IMR-90 (cell line): ENCODE measurements at regions not wholly inside any gene's neighbourhood (a gene's known extent, or its start where the extent isn't known, plus 50 kb on each side); places are given as distances from the start of the nearest gene placed in this dataset.

Experiments used
- ATAC-seq: fragments of 200-7000 bp; cut with Tn5 transposase; 2 replicates; pipeline ENCODE4 v1.9.1; 2020; ENCODE audit warnings: low read depth, mild to moderate bottlenecking, moderate library complexity
- BruUV-seq: library from RNA; stranded (reverse); fragments of 400-500 nt; replicated peaks from 2 replicates; lab custom pipeline; 2021; lab: Mats Ljungman, UMichigan
- CTCF ChIA-PET: fragments of 300-600 bp; formaldehyde crosslinking; extraction: SDS; loops from one replicate; lab custom pipeline; 2021; ENCODE audit warnings: antibody characterized with exemption; lab: Yijun Ruan, JAX
- POLR2A ChIA-PET: fragments of 300-600 bp; sonication (Branson Sonifier 250); formaldehyde crosslinking; loops from one replicate; lab custom pipeline; 2022; ENCODE audit warnings: antibody characterized with exemption; ENCODE audit not compliant: unreplicated experiment; lab: Charles Lee
- DNase-seq: peaks from one replicate; pipeline ENCODE4 v3.0.0; 2013
- H2AFZ ChIP-seq: replicated peaks from 2 replicates; pipeline ENCODE3; 2013; ENCODE audit warnings: low read length, mild to moderate bottlenecking; ENCODE audit not compliant: poor library complexity
- H2AK5ac ChIP-seq: 2 replicates; pipeline ENCODE4 v1.6.1; 2013; ENCODE audit warnings: low read depth, low read length, inconsistent platforms
- H2AK9ac ChIP-seq: replicated peaks from 2 replicates; pipeline ENCODE3; 2013; ENCODE audit warnings: mild to moderate bottlenecking, low read depth, low read length, moderate library complexity; ENCODE audit not compliant: poor library complexity
- H2BK120ac ChIP-seq: 2 replicates; pipeline ENCODE4 v1.6.1; 2013; ENCODE audit warnings: low read depth, low read length, inconsistent platforms
- H2BK15ac ChIP-seq: 3 replicates; pipeline ENCODE4 v1.6.1; 2013; ENCODE audit warnings: low read depth, low read length, inconsistent platforms
- H2BK20ac ChIP-seq: 2 replicates; pipeline ENCODE4 v1.6.1; 2013; ENCODE audit warnings: low read depth, mild to moderate bottlenecking, inconsistent platforms, low read length, moderate library complexity
- H2BK5ac ChIP-seq: 2 replicates; pipeline ENCODE4 v1.6.1; 2013; ENCODE audit warnings: mild to moderate bottlenecking, low read depth, low read length, inconsistent platforms; ENCODE audit not compliant: poor library complexity, severe bottlenecking
- H3K14ac ChIP-seq: replicated peaks from 2 replicates; pipeline ENCODE4 v1.6.1; 2013; ENCODE audit warnings: low read depth, low read length, inconsistent platforms
- H3K18ac ChIP-seq: 2 replicates; pipeline ENCODE4 v1.6.1; 2013; ENCODE audit warnings: low read depth, low read length, control low read depth
- H3K23ac ChIP-seq: 2 replicates; pipeline ENCODE4 v1.6.1; 2013; ENCODE audit warnings: low read depth, low read length, inconsistent platforms
- H3K27ac ChIP-seq: 2 replicates; pipeline ENCODE4 v1.5.1; 2013; ENCODE audit warnings: mild to moderate bottlenecking, control low read depth, low read length; ENCODE audit not compliant: insufficient read depth
- H3K27me3 ChIP-seq: 2 replicates; pipeline ENCODE4 v1.6.1; 2013; ENCODE audit warnings: low read length; ENCODE audit not compliant: control insufficient read depth, insufficient read depth
- H3K36me3 ChIP-seq: 2 replicates; pipeline ENCODE4 v1.6.1; 2013; ENCODE audit warnings: low read length, mixed read lengths; ENCODE audit not compliant: control insufficient read depth, insufficient read depth
- H3K4ac ChIP-seq: 2 replicates; pipeline ENCODE4 v1.6.1; 2013; ENCODE audit warnings: low read depth, low read length, inconsistent platforms
- H3K4me1 ChIP-seq: 2 replicates; pipeline ENCODE4 v1.6.1; 2013; ENCODE audit warnings: low read length, mixed read lengths; ENCODE audit not compliant: control insufficient read depth, insufficient read depth
- H3K4me2 ChIP-seq: 2 replicates; pipeline ENCODE4 v1.6.1; 2013; ENCODE audit warnings: low read depth, mild to moderate bottlenecking, control low read depth, low read length, moderate library complexity
- H3K4me3 ChIP-seq: 2 replicates; pipeline ENCODE4 v1.5.1; 2013; ENCODE audit warnings: low read depth, mild to moderate bottlenecking, control low read depth, low read length, moderate library complexity; ENCODE audit not compliant: insufficient read depth
- H3K56ac ChIP-seq: 2 replicates; pipeline ENCODE4 v1.6.1; 2013; ENCODE audit warnings: low read length, inconsistent platforms; ENCODE audit not compliant: insufficient read depth; ENCODE audit errors: extremely low read depth
- H3K79me1 ChIP-seq, 2 experiments: 2 replicates each; pipeline ENCODE4 v1.6.1; 2013; ENCODE audit warnings: low read length in 2 of 2, inconsistent platforms in 1 of 2, low read depth in 1 of 2
- H3K9ac ChIP-seq: 2 replicates; pipeline ENCODE4 v1.6.1; 2013; ENCODE audit warnings: low read depth, low read length, control low read depth
- H3K9me1 ChIP-seq: 2 replicates; pipeline ENCODE4 v1.6.1; 2013; ENCODE audit warnings: low read length, inconsistent platforms; ENCODE audit not compliant: insufficient read depth
- H3K9me3 ChIP-seq: 2 replicates; pipeline ENCODE4 v1.6.1; 2013; ENCODE audit warnings: low read length; ENCODE audit not compliant: control insufficient read depth, insufficient read depth
- H4K20me1 ChIP-seq: 2 replicates; pipeline ENCODE4 v1.6.1; 2013; ENCODE audit warnings: low read length, inconsistent platforms; ENCODE audit not compliant: insufficient read depth
- H4K5ac ChIP-seq: 2 replicates; pipeline ENCODE4 v1.6.1; 2013; ENCODE audit warnings: mild to moderate bottlenecking, low read depth, low read length, control low read depth
- H4K8ac ChIP-seq, 2 experiments: 2 replicates each; pipeline ENCODE4 v1.6.1; 2013; ENCODE audit warnings: low read depth in 2 of 2, low read length in 2 of 2, control low read depth in 1 of 2, inconsistent platforms in 1 of 2
- H4K91ac ChIP-seq: 2 replicates; pipeline ENCODE4 v1.6.1; 2013; ENCODE audit warnings: low read depth, low read length, inconsistent platforms; ENCODE audit not compliant: insufficient read depth
- BHLHE40 ChIP-seq: fragments of 150-350 bp; IDR thresholded peaks from 2 replicates; pipeline ENCODE4 v1.6.1; 2016; ENCODE audit warnings: mild to moderate bottlenecking, low read depth, low read length
- CEBPB ChIP-seq: IDR thresholded peaks from 2 replicates; pipeline ENCODE4 v1.6.1; 2012; ENCODE audit warnings: low read depth, low read length, improper control_type of control experiment
- CHD1 ChIP-seq: IDR thresholded peaks from 2 replicates; pipeline ENCODE4 v1.6.1; 2012; ENCODE audit warnings: low read depth, low read length, improper control_type of control experiment
- CTCF ChIP-seq: conservative IDR thresholded peaks from 2 replicates; pipeline ENCODE4 v1.5.1; 2012; ENCODE audit warnings: mild to moderate bottlenecking, low read depth, low read length, improper control_type of control experiment
- FOS ChIP-seq: fragments of 150-350 bp; IDR thresholded peaks from 2 replicates; pipeline ENCODE4 v1.6.1; 2016; ENCODE audit warnings: low read depth, low read length
- MAFK ChIP-seq: IDR thresholded peaks from 2 replicates; pipeline ENCODE4 v1.6.1; 2012; ENCODE audit warnings: low read depth, low read length, improper control_type of control experiment
- MAZ ChIP-seq: IDR thresholded peaks from 2 replicates; pipeline ENCODE4 v1.6.1; 2012; ENCODE audit warnings: low read depth, mild to moderate bottlenecking, low read length, improper control_type of control experiment, moderate library complexity, borderline replicate concordance
- MXI1 ChIP-seq: IDR thresholded peaks from 2 replicates; pipeline ENCODE4 v1.6.1; 2012; ENCODE audit warnings: low read depth, mild to moderate bottlenecking, low read length, moderate library complexity, borderline replicate concordance
- NFE2L2 ChIP-seq: fragments of 150-350 bp; IDR thresholded peaks from 2 replicates; pipeline ENCODE4 v1.6.1; 2016; ENCODE audit warnings: low read depth, mild to moderate bottlenecking, low read length
- POLR2A ChIP-seq: IDR thresholded peaks from 2 replicates; pipeline ENCODE4 v1.6.1; 2012; ENCODE audit warnings: mild to moderate bottlenecking, low read depth, low read length
- RAD21 ChIP-seq: IDR thresholded peaks from 2 replicates; pipeline ENCODE4 v1.6.1; 2012; ENCODE audit warnings: low read length, improper control_type of control experiment
- RCOR1 ChIP-seq: IDR thresholded peaks from 2 replicates; pipeline ENCODE4 v1.6.1; 2012; ENCODE audit warnings: mild to moderate bottlenecking, low read length, improper control_type of control experiment; ENCODE audit not compliant: insufficient replicate concordance
- RFX5 ChIP-seq: IDR thresholded peaks from 2 replicates; pipeline ENCODE4 v1.8.0; 2012; ENCODE audit warnings: low read depth, mild to moderate bottlenecking, low read length, moderate library complexity
- SMC3 ChIP-seq: fragments of 150-350 bp; IDR thresholded peaks from 2 replicates; pipeline ENCODE4 v1.6.1; 2016; ENCODE audit warnings: low read depth, mild to moderate bottlenecking, antibody characterized with exemption, low read length, moderate library complexity
- USF2 ChIP-seq: fragments of 150-350 bp; IDR thresholded peaks from 2 replicates; pipeline ENCODE4 v1.6.1; 2017; ENCODE audit warnings: mild to moderate bottlenecking, antibody characterized with exemption, low read length, low read depth
- WGBS, 2 experiments: methylation state at CpG; one replicate each; pipeline versions ENCODE4 v1.1.5 to v1.1.7; 2013; ENCODE audit warnings: missing lambda C conversion rate in 2 of 2; ENCODE audit not compliant: insufficient read length in 1 of 2; ENCODE audit errors: extremely low coverage in 2 of 2; 5-methylcytosine and 5-hydroxymethylcytosine counted together
- dilution Hi-C: fragments of 300-500 bp; cut with HindIII; formaldehyde crosslinking; loops from one replicate; pipeline ENCODE4 v1.14.3; 2018; ENCODE audit warnings: low sequenced_read_pairs; ENCODE audit not compliant: unreplicated experiment
- in situ Hi-C: fragments of 300-500 bp; cut with MboI; formaldehyde crosslinking; loops from 3 replicates; pipeline ENCODE4 v1.14.3; 2019; ENCODE audit warnings: low sequenced_read_pairs, inconsistent platforms, mixed read lengths
- intact Hi-C: fragments of 100-400 bp; cut with micrococcal nuclease; formaldehyde crosslinking; loops from 2 replicates; pipeline ENCODE4 v1.10.0; 2022
- TF ChIP-seq, protein P1 (sequence below): fragments of 150-350 bp; IDR thresholded peaks from 2 replicates; pipeline ENCODE4 v1.6.1; 2016; ENCODE audit warnings: low read depth, mild to moderate bottlenecking, low read length, moderate library complexity, borderline replicate concordance

DNA sequence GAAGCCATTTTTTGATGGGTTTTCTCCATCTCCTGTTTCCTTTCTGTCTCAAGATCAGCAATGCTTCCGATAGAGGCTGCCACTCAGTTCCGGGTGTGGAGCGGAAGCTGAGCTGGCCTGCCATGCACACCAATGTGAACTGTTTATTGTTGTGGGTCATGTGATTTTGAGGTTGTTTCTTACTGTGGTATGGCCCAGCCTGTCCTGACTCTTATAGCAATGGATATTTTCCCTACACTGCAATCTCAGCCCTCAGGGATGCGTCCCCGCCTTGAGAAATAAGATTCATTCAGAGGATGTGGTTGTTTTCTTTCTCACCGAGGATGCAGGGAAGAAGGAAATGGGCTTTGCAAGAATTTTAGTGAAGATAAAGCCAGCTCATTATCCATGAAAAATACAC is 134.7 kb downstream of the PFKFB3 start:
- Histone ChIP-seq H3K4me1 (no peaks in the 10 kb centered on the region), H3K27me3 (no peaks in the 10 kb centered on the region), H2AK5ac (no peak overlapping the region), H2AK9ac (no peak overlapping the region), H3K79me1 (no peaks in the 10 kb centered on the region), H2AFZ (no peak overlapping the region), H2BK120ac (no peak overlapping the region), H3K14ac (no peak overlapping the region), H3K18ac (no peak overlapping the region), H4K91ac (no peak overlapping the region), H3K56ac (no peak overlapping the region), H3K9me3 (0 out of 2 replicates have a peak, but pooled peaks cover 1% of the 10 kb centered on the region), H2BK20ac (no peak overlapping the region), H4K5ac (no peak overlapping the region), H2BK15ac (no peak overlapping the region), H3K4me3 (no peak overlapping the region), H3K36me3 (no peaks in the 10 kb centered on the region), H3K4ac (no peak overlapping the region), H4K8ac (no peak overlapping the region), H3K9me1 (no peaks in the 10 kb centered on the region; the same call in 1 of the 2 replicates), H3K27ac (no peak overlapping the region), H2BK5ac (no peak overlapping the region), H3K4me2 (no peak overlapping the region), H3K23ac (no peak overlapping the region), H3K9ac (no peak overlapping the region), H4K20me1 (no peaks in the 10 kb centered on the region)
- TF ChIP-seq MAFK (no peak), MAZ (no peak), RCOR1 (no peak), BHLHE40 (no peak), SMC3 (no peak), RFX5 (no peak), USF2 (no peak), CEBPB (no peak), CTCF (no peak), MXI1 (no peak), CHD1 (no peak), NFE2L2 (no peak), RAD21 (no peak), FOS (no peak), POLR2A (no peak)
- TF ChIP-seq, protein P1, sequence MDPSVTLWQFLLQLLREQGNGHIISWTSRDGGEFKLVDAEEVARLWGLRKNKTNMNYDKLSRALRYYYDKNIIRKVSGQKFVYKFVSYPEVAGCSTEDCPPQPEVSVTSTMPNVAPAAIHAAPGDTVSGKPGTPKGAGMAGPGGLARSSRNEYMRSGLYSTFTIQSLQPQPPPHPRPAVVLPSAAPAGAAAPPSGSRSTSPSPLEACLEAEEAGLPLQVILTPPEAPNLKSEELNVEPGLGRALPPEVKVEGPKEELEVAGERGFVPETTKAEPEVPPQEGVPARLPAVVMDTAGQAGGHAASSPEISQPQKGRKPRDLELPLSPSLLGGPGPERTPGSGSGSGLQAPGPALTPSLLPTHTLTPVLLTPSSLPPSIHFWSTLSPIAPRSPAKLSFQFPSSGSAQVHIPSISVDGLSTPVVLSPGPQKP, result no peak
- ChIA-PET CTCF (no interaction called here), POLR2A (no interaction called here)
- dilution Hi-C loops (no loop called here), intact Hi-C loops (no loop called here), in situ Hi-C loops (no loop called here)
- DNase-seq (no peak), ATAC-seq (peak; percentile 29)
- BruUV-seq, result no TSS peak
- 100% methylated on average over 1 of the region's 6 CpGs; no CpG with 5 or more reads in 1 of the 2 experiments for WGBS, 2 experiments
